GM12878 (cell line): ENCODE measurements at regions not wholly inside any gene's neighbourhood (a gene's known extent, or its start where the extent isn't known, plus 50 kb on each side); places are given as distances from the start of the nearest gene placed in this dataset.

ENCODE experiments used
- ATAC-seq: fragments of 200-7000 bp; cut with Tn5 transposase; 3 replicates; pipeline ENCODE4 v1.9.1; 2020; ENCODE audit warnings: mild to moderate bottlenecking, moderate library complexity
- BruUV-seq: library from RNA; stranded (reverse); fragments of 400-500 nt; replicated peaks from 2 replicates; lab custom pipeline; 2021; lab: Mats Ljungman, UMichigan
- CTCF ChIA-PET: fragments of 300-600 bp; sonication (Branson Sonifier 250); formaldehyde crosslinking; extraction: SDS; loops from one replicate; lab custom pipeline; 2021; ENCODE audit warnings: inconsistent platforms; lab: Yijun Ruan, JAX
- POLR2A ChIA-PET: fragments of 350-600 bp; formaldehyde crosslinking; extraction: SDS; loops from one replicate; lab custom pipeline; 2021; ENCODE audit warnings: inconsistent platforms; lab: Charles Lee
- RAD21 ChIA-PET: fragments of 300-600 bp; sonication (Branson Sonifier 250); formaldehyde crosslinking; loops from one replicate; lab custom pipeline; 2023; ENCODE audit warnings: antibody characterized with exemption; ENCODE audit not compliant: unreplicated experiment; lab: Charles Lee
- SMC1A ChIA-PET: fragments of 300-600 bp; sonication (Branson Sonifier 250); formaldehyde crosslinking; loops from one replicate; lab custom pipeline; 2023; ENCODE audit not compliant: unreplicated experiment, uncharacterized antibody; lab: Charles Lee
- DNase-seq: peaks from one replicate; pipeline ENCODE4 v3.0.0-alpha.2; 2011; ENCODE audit warnings: low read depth, low spot score
- FAIRE-seq: peaks from 3 replicates; lab custom pipeline; 2011; peaks lifted over from hg19 to GRCh38; lab: Jason Lieb, UNC
- H2AFZ ChIP-seq: 2 replicates; pipeline ENCODE4 v1.6.0; 2011; ENCODE audit warnings: low read depth, low read length, control low read depth; ENCODE audit not compliant: control insufficient read depth
- H3K27ac ChIP-seq: 2 replicates; pipeline ENCODE4 v1.5.1; 2011; ENCODE audit warnings: control low read depth; ENCODE audit not compliant: control insufficient read depth, insufficient read depth
- H3K27me3 ChIP-seq, 2 experiments: replicated peaks in 1 of 2; 2 replicates each; pipeline versions ENCODE4 v1.6.0 to v1.6.1; 2011; ENCODE audit warnings: low read length in 1 of 2; ENCODE audit not compliant: control insufficient read depth in 2 of 2, insufficient read depth in 2 of 2
- H3K36me3 ChIP-seq, 2 experiments: 2 replicates each; pipeline ENCODE4 v1.5.1; 2011; ENCODE audit warnings: low read length in 1 of 2; ENCODE audit not compliant: control insufficient read depth in 2 of 2, insufficient read depth in 2 of 2
- H3K4me1 ChIP-seq: 2 replicates; pipeline ENCODE4 v1.6.1; 2011; ENCODE audit warnings: mild to moderate bottlenecking, low read length, moderate library complexity, mixed read lengths; ENCODE audit not compliant: control insufficient read depth, insufficient read depth
- H3K4me2 ChIP-seq: 2 replicates; pipeline ENCODE4 v1.6.0; 2011; ENCODE audit warnings: control low read depth; ENCODE audit not compliant: control insufficient read depth, insufficient read depth
- H3K4me3 ChIP-seq: fragments of 200-600 bp; sonication (generic); 2 replicates; pipeline ENCODE4 v1.5.1; 2016
- H3K79me2 ChIP-seq: 2 replicates; pipeline ENCODE4 v1.6.0; 2011; ENCODE audit warnings: low read length; ENCODE audit not compliant: control insufficient read depth, insufficient read depth
- H3K9ac ChIP-seq: 2 replicates; pipeline ENCODE4 v1.8.0; 2011; ENCODE audit warnings: low read length, control low read depth, mixed read lengths; ENCODE audit not compliant: control insufficient read depth, insufficient read depth
- H3K9me3 ChIP-seq: replicated peaks from 3 replicates; pipeline ENCODE4 v1.5.1; 2011; ENCODE audit warnings: mild to moderate bottlenecking, low read length; ENCODE audit not compliant: control insufficient read depth, insufficient read depth
- H4K20me1 ChIP-seq: 2 replicates; pipeline ENCODE4 v1.6.0; 2011; ENCODE audit not compliant: control insufficient read depth, insufficient read depth
- ATF7 ChIP-seq: fragments of 450-650 bp; IDR thresholded peaks from 2 replicates; pipeline ENCODE4 v1.6.1; 2016; ENCODE audit warnings: low read depth, mild to moderate bottlenecking
- BCL3 ChIP-seq: IDR thresholded peaks from 2 replicates; pipeline ENCODE4 v1.6.1; 2011; ENCODE audit warnings: borderline replicate concordance, low read depth, mild to moderate bottlenecking, moderate library complexity, low read length; ENCODE audit not compliant: insufficient read depth, poor library complexity, severe bottlenecking
- CREB1 ChIP-seq: IDR thresholded peaks from 2 replicates; pipeline ENCODE4 v1.6.1; 2012; ENCODE audit warnings: low read depth, mild to moderate bottlenecking, inconsistent platforms
- EZH2 ChIP-seq: IDR thresholded peaks from 2 replicates; pipeline ENCODE4 v1.6.1; 2012; ENCODE audit warnings: low read depth, mild to moderate bottlenecking, control low read depth, inconsistent platforms, low read length, borderline replicate concordance; ENCODE audit not compliant: control insufficient read depth
- JUNB ChIP-seq: IDR thresholded peaks from 2 replicates; pipeline ENCODE4 v1.6.1; 2016; ENCODE audit warnings: antibody characterized with exemption, mild to moderate bottlenecking
- KLF5 ChIP-seq: fragments of 450-650 bp; IDR thresholded peaks from 2 replicates; pipeline ENCODE4 v1.6.1; 2014; ENCODE audit warnings: mild to moderate bottlenecking; ENCODE audit not compliant: partially characterized antibody
- MEF2B ChIP-seq: fragments of 450-650 bp; IDR thresholded peaks from 2 replicates; pipeline ENCODE4 v1.6.1; 2018; ENCODE audit warnings: mild to moderate bottlenecking, moderate library complexity; ENCODE audit not compliant: partially characterized antibody, poor library complexity, severe bottlenecking
- MTA3 ChIP-seq: IDR thresholded peaks from 2 replicates; pipeline ENCODE4 v1.6.1; 2012; ENCODE audit warnings: low read length, inconsistent platforms, borderline replicate concordance
- PRDM15 ChIP-seq: fragments of 450-650 bp; formaldehyde crosslinking; IDR thresholded peaks from 2 replicates; pipeline ENCODE4 v1.4.0; 2020; ENCODE audit warnings: mild to moderate bottlenecking, moderate library complexity
- SREBF2 ChIP-seq: IDR thresholded peaks from 2 replicates; pipeline ENCODE4 v1.6.1; 2012; ENCODE audit warnings: mild to moderate bottlenecking, low read length
- WGBS: methylation state at CpG from one replicate; pipeline ENCODE4 v1.1.6; 2016; ENCODE audit warnings: low lambda C conversion rate; ENCODE audit not compliant: insufficient replicate concordance, insufficient coverage; ENCODE audit errors: missing lambda C conversion rate; 5-methylcytosine and 5-hydroxymethylcytosine counted together
- in situ Hi-C: fragments of 300-500 bp; cut with MboI; formaldehyde crosslinking; loops from 9 replicates; pipeline ENCODE4 v1.14.3; 2018; ENCODE audit warnings: mixed read lengths
- intact Hi-C: fragments of 100-400 bp; cut with micrococcal nuclease; formaldehyde crosslinking; loops from one replicate; pipeline ENCODE4 v1.14.2; 2022; ENCODE audit not compliant: unreplicated experiment
- TF ChIP-seq, protein P1 (sequence below): IDR thresholded peaks from 2 replicates; pipeline ENCODE4 v1.6.1; 2011; ENCODE audit warnings: low read depth, low read length, improper control_type of control experiment, borderline replicate concordance
- TF ChIP-seq, protein P2 (sequence below): IDR thresholded peaks from 2 replicates; pipeline ENCODE4 v1.6.1; 2012; ENCODE audit warnings: mild to moderate bottlenecking, low read depth, low read length
- TF ChIP-seq, protein P3 (sequence below): fragments of 450-650 bp; conservative IDR thresholded peaks from 2 replicates; pipeline ENCODE4 v1.6.1; 2017; ENCODE audit warnings: mild to moderate bottlenecking, moderate library complexity

- Histone ChIP-seq H3K4me2 (no peak overlapping the region), H3K36me3 (no peaks in the 10 kb centered on the region), H3K27me3 (no peaks in the 10 kb centered on the region), H3K27ac (no peak overlapping the region), H2AFZ (no peak overlapping the region), H3K9ac (no peak overlapping the region), H4K20me1 (no peaks in the 10 kb centered on the region), H3K9me3 (no peaks in the 10 kb centered on the region), H3K4me3 (no peak overlapping the region), H3K4me1 (no peaks in the 10 kb centered on the region), H3K79me2 (no peaks in the 10 kb centered on the region)
- intact Hi-C loops (no loop called here), in situ Hi-C loops (no loop called here)
- FAIRE-seq: no peak
- WGBS: 54% methylated on average over 5 of the region's 5 CpGs
- DNase-seq: no peak
- ChIA-PET RAD21 (no interaction called here), POLR2A (no interaction called here), SMC1A (no interaction called here), CTCF (interaction anchor here (1.1 kb wide), 1 partner anchor 33 kb away, joined by 3 read pairs; no protein-coding TSS in a partner anchor)
- no TSS peak for BruUV-seq
- ATAC-seq: no peak
- TF ChIP-seq, protein P1, sequence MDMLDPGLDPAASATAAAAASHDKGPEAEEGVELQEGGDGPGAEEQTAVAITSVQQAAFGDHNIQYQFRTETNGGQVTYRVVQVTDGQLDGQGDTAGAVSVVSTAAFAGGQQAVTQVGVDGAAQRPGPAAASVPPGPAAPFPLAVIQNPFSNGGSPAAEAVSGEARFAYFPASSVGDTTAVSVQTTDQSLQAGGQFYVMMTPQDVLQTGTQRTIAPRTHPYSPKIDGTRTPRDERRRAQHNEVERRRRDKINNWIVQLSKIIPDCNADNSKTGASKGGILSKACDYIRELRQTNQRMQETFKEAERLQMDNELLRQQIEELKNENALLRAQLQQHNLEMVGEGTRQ: no peak
- TF ChIP-seq EZH2: no peak
- TF ChIP-seq CREB1: no peak
- TF ChIP-seq KLF5: no peak
- no peak for TF ChIP-seq MTA3
- TF ChIP-seq, protein P2, sequence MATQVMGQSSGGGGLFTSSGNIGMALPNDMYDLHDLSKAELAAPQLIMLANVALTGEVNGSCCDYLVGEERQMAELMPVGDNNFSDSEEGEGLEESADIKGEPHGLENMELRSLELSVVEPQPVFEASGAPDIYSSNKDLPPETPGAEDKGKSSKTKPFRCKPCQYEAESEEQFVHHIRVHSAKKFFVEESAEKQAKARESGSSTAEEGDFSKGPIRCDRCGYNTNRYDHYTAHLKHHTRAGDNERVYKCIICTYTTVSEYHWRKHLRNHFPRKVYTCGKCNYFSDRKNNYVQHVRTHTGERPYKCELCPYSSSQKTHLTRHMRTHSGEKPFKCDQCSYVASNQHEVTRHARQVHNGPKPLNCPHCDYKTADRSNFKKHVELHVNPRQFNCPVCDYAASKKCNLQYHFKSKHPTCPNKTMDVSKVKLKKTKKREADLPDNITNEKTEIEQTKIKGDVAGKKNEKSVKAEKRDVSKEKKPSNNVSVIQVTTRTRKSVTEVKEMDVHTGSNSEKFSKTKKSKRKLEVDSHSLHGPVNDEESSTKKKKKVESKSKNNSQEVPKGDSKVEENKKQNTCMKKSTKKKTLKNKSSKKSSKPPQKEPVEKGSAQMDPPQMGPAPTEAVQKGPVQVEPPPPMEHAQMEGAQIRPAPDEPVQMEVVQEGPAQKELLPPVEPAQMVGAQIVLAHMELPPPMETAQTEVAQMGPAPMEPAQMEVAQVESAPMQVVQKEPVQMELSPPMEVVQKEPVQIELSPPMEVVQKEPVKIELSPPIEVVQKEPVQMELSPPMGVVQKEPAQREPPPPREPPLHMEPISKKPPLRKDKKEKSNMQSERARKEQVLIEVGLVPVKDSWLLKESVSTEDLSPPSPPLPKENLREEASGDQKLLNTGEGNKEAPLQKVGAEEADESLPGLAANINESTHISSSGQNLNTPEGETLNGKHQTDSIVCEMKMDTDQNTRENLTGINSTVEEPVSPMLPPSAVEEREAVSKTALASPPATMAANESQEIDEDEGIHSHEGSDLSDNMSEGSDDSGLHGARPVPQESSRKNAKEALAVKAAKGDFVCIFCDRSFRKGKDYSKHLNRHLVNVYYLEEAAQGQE: no peak
- TF ChIP-seq, protein P3, sequence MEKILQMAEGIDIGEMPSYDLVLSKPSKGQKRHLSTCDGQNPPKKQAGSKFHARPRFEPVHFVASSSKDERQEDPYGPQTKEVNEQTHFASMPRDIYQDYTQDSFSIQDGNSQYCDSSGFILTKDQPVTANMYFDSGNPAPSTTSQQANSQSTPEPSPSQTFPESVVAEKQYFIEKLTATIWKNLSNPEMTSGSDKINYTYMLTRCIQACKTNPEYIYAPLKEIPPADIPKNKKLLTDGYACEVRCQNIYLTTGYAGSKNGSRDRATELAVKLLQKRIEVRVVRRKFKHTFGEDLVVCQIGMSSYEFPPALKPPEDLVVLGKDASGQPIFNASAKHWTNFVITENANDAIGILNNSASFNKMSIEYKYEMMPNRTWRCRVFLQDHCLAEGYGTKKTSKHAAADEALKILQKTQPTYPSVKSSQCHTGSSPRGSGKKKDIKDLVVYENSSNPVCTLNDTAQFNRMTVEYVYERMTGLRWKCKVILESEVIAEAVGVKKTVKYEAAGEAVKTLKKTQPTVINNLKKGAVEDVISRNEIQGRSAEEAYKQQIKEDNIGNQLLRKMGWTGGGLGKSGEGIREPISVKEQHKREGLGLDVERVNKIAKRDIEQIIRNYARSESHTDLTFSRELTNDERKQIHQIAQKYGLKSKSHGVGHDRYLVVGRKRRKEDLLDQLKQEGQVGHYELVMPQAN: no peak
- TF ChIP-seq SREBF2: no peak
- TF ChIP-seq PRDM15 (CRISPR knock-in tag): no peak
- no peak for TF ChIP-seq BCL3
- TF ChIP-seq MEF2B: no peak
- TF ChIP-seq JUNB: no peak
- no peak for TF ChIP-seq ATF7
These were observed 88.8 kb downstream of the ANKRD10 start for GRCh38 chr13:110826101-110826500.
